Neural progenitor cell (in vitro differentiated cells): ENCODE measurements at regions not wholly inside any gene's neighbourhood (a gene's known extent, or its start where the extent isn't known, plus 50 kb on each side); places are given as distances from the start of the nearest gene placed in this dataset.

Experiments
- DNase-seq: peaks from one replicate; pipeline ENCODE4 v3.0.0-alpha.2; 2016; ENCODE audit warnings: low spot score
- H2AFZ ChIP-seq: fragments of 200-600 bp; sonication (generic); replicated peaks from 2 replicates; pipeline ENCODE4 v1.6.1; 2016; ENCODE audit warnings: antibody characterized with exemption
- H3F3A ChIP-seq: fragments of 200-600 bp; sonication (generic); 2 replicates; pipeline ENCODE4 v1.6.1; 2016; ENCODE audit warnings: antibody characterized with exemption, low read depth
- H3K27ac ChIP-seq: fragments of 200-600 bp; sonication (generic); 2 replicates; pipeline ENCODE4 v1.5.1; 2016; ENCODE audit warnings: mild to moderate bottlenecking
- H3K27me3 ChIP-seq: fragments of 200-600 bp; sonication (generic); 2 replicates; pipeline ENCODE4 v1.6.1; 2016; ENCODE audit warnings: mild to moderate bottlenecking, moderate library complexity
- H3K36me3 ChIP-seq: fragments of 200-600 bp; sonication (generic); 2 replicates; pipeline ENCODE4 v1.5.1; 2016
- H3K4me1 ChIP-seq: fragments of 200-600 bp; sonication (generic); 2 replicates; pipeline ENCODE4 v1.6.1; 2016; ENCODE audit warnings: mixed run types
- H3K4me2 ChIP-seq: fragments of 200-600 bp; sonication (generic); 2 replicates; pipeline ENCODE4 v1.6.1; 2016
- H3K4me3 ChIP-seq: fragments of 200-600 bp; sonication (generic); 2 replicates; pipeline ENCODE4 v1.5.1; 2016
- H3K79me2 ChIP-seq: fragments of 200-600 bp; sonication (generic); 2 replicates; pipeline ENCODE4 v1.6.1; 2016; ENCODE audit warnings: low read depth
- H3K9ac ChIP-seq: fragments of 200-600 bp; sonication (generic); 2 replicates; pipeline ENCODE4 v1.6.1; 2016
- H3K9me3 ChIP-seq: fragments of 200-600 bp; sonication (generic); 2 replicates; pipeline ENCODE4 v1.5.1; 2016; ENCODE audit warnings: low read depth
- H4K20me1 ChIP-seq: fragments of 200-600 bp; sonication (generic); 2 replicates; pipeline ENCODE4 v1.6.1; 2016; ENCODE audit warnings: low read depth
- H3K27ac Mint-ChIP-seq: 3 replicates; pipeline ENCODE4 v1.8.0; 2021; ENCODE audit warnings: mixed read lengths
- H3K27me3 Mint-ChIP-seq: 2 replicates; pipeline ENCODE4 v1.8.0; 2022; ENCODE audit warnings: low read depth, mild to moderate bottlenecking, inconsistent platforms, moderate library complexity, mixed read lengths; ENCODE audit not compliant: insufficient read depth
- H3K36me3 Mint-ChIP-seq: 3 replicates; pipeline ENCODE4 v1.8.0; 2021; ENCODE audit warnings: mixed read lengths
- H3K4me1 Mint-ChIP-seq: 3 replicates; pipeline ENCODE4 v1.8.0; 2021; ENCODE audit warnings: mixed read lengths
- H3K4me3 Mint-ChIP-seq: 3 replicates; pipeline ENCODE4 v1.8.0; 2021; ENCODE audit warnings: mild to moderate bottlenecking, moderate library complexity, mixed read lengths
- H3K9me3 Mint-ChIP-seq: 3 replicates; pipeline ENCODE4 v1.8.0; 2020; ENCODE audit warnings: mixed read lengths
- EZH2 ChIP-seq: fragments of 200-600 bp; sonication (generic); IDR thresholded peaks from 2 replicates; pipeline ENCODE4 v1.6.1; 2017; ENCODE audit warnings: antibody characterized with exemption, mild to moderate bottlenecking, moderate library complexity
- EZH2phosphoT487 ChIP-seq: fragments of 200-600 bp; sonication (generic); IDR thresholded peaks from 2 replicates; pipeline ENCODE4 v1.6.1; 2017; ENCODE audit warnings: antibody characterized with exemption
- TF ChIP-seq, protein P1 (sequence below): fragments of 200-600 bp; sonication (generic); IDR thresholded peaks from 2 replicates; pipeline ENCODE4 v1.5.1; 2017; ENCODE audit warnings: antibody characterized with exemption, mild to moderate bottlenecking

DNA sequence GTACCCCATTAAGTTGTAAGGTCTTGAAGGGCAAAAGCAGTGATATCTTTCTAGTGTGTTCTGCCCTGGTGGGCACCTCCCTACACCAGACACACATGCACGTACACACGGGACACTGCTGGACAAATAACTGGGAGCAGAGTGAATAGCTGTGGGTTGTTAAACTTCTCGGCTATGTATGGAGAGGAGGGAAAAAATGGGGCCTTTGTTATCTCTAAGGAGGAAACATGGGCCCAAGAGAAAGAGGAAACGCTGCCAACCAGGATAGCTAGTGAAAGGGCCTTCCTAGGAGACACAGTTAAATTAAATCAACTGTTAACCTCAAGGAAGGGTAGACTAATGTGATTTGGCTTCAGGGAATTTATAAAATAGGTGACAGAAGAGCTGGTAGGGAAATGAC, 169.7 kb downstream of the MYLK4 start:
- no peaks in the 10 kb centered on the region for H3K79me2 ChIP-seq
- no peaks in the 10 kb centered on the region for H3K4me1 ChIP-seq
- H3K9ac ChIP-seq: no peak overlapping the region
- H2AFZ ChIP-seq: no peak overlapping the region
- H3F3A ChIP-seq: no peaks in the 10 kb centered on the region
- no peaks in the 10 kb centered on the region for H3K27me3 ChIP-seq
- Mint-ChIP-seq H3K36me3 (no peaks in the 10 kb centered on the region), H3K4me1 (peaks cover 17% of the 10 kb centered on the region), H3K9me3 (peaks cover 9% of the 10 kb centered on the region), H3K27ac (no peak overlapping the region), H3K27me3 (peaks cover 5% of the 10 kb centered on the region), H3K4me3 (no peak overlapping the region)
- no peaks in the 10 kb centered on the region for H3K36me3 ChIP-seq
- no peak overlapping the region for H3K27ac ChIP-seq
- H3K9me3 ChIP-seq: no peaks in the 10 kb centered on the region
- TF ChIP-seq EZH2phosphoT487 (no peak), EZH2 (no peak)
- TF ChIP-seq, protein P1, sequence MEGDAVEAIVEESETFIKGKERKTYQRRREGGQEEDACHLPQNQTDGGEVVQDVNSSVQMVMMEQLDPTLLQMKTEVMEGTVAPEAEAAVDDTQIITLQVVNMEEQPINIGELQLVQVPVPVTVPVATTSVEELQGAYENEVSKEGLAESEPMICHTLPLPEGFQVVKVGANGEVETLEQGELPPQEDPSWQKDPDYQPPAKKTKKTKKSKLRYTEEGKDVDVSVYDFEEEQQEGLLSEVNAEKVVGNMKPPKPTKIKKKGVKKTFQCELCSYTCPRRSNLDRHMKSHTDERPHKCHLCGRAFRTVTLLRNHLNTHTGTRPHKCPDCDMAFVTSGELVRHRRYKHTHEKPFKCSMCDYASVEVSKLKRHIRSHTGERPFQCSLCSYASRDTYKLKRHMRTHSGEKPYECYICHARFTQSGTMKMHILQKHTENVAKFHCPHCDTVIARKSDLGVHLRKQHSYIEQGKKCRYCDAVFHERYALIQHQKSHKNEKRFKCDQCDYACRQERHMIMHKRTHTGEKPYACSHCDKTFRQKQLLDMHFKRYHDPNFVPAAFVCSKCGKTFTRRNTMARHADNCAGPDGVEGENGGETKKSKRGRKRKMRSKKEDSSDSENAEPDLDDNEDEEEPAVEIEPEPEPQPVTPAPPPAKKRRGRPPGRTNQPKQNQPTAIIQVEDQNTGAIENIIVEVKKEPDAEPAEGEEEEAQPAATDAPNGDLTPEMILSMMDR: no peak
- no peak overlapping the region for H3K4me2 ChIP-seq
- no peak overlapping the region for H3K4me3 ChIP-seq
- no peaks in the 10 kb centered on the region for H4K20me1 ChIP-seq
- no peak for DNase-seq

DNA sequence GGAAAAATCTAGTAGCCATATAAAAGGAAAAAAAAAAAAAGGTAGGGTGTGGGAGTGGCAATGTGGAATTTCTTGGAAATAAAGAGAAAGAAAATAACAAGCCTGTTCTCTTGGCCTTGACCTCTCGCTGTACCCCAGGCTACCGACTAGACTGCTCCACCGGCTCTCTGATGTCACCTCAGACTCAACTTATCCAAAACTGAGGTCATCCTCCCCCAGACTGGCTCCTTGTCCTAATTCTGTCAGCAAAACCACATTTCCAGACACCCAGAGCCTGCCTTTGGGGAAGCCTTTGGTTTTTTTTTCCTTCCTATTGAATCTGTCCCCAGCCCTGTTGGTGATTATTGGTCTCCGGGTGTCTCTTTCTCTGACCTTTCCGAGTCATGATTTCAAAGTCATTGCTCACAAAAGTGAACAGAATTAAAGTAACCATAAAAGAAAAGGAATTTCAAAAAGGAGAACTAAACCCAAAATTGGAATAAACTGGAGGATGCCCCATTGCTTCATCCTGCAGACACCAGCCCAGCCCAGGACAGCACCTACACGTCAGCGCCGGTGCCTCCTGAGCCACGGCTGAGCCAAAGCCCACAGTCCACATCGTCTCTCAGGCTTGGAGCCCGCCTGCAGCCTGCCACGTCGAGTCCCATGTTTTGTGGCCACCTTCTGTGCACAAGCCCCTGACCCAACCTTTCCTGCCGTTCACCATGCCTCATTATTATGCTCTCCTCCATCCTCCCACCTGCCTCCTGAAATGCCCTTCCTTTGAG, 170.7 kb downstream of the MYLK4 start:
- no peak overlapping the region for H3K9ac ChIP-seq
- TF ChIP-seq, protein P1: no peak
- TF ChIP-seq EZH2phosphoT487 (no peak), EZH2 (no peak)
- Mint-ChIP-seq H3K9me3 (peaks cover 12% of the 10 kb centered on the region), H3K4me1 (peaks cover 17% of the 10 kb centered on the region), H3K27ac (no peak overlapping the region), H3K27me3 (peaks cover 5% of the 10 kb centered on the region), H3K4me3 (no peak overlapping the region), H3K36me3 (no peaks in the 10 kb centered on the region)
- no peaks in the 10 kb centered on the region for H3K79me2 ChIP-seq
- H3K36me3 ChIP-seq: no peaks in the 10 kb centered on the region
- no peak overlapping the region for H2AFZ ChIP-seq
- H3F3A ChIP-seq: no peaks in the 10 kb centered on the region
- H3K4me2 ChIP-seq: no peak overlapping the region
- DNase-seq: no peak
- no peaks in the 10 kb centered on the region for H4K20me1 ChIP-seq
- H3K4me1 ChIP-seq: no peaks in the 10 kb centered on the region
- H3K27ac ChIP-seq: no peak overlapping the region
- H3K27me3 ChIP-seq: no peaks in the 10 kb centered on the region
- H3K4me3 ChIP-seq: no peak overlapping the region
- H3K9me3 ChIP-seq: no peaks in the 10 kb centered on the region

DNA sequence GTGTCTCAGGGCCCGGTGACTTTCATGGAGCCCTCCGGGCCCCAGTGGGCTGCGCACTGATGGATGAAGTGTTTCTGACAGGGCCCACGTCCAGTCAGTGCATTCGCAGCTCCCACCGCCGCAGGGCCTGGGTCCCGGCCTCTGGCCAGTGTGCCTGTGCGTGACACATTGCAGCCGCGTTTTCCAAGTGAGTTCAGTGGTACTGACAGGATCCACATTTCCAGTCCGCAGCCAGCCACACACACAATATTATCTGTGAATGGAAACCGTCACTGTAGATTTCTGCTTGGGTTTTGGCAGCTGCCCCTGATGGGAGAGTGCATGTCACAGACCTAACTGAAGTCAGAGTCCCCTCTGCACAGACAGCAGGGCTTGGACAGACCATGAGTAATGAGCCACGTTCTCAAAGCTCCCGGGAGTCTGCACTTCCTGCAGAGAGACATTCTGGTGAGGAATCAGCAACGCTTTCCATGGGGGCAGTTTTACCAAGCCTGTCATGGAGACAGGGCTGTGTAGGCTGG, 171.4 kb downstream of the MYLK4 start:
- Histone ChIP-seq H3K36me3 (no peaks in the 10 kb centered on the region), H3K27me3 (no peaks in the 10 kb centered on the region), H3K79me2 (no peaks in the 10 kb centered on the region), H3K4me1 (no peaks in the 10 kb centered on the region), H3K27ac (no peak overlapping the region), H3F3A (no peaks in the 10 kb centered on the region), H4K20me1 (no peaks in the 10 kb centered on the region), H3K4me2 (no peak overlapping the region), H3K4me3 (no peak overlapping the region), H3K9ac (no peak overlapping the region), H3K9me3 (peaks cover 3% of the 10 kb centered on the region), H2AFZ (no peak overlapping the region)
- H3K27me3 Mint-ChIP-seq: peaks cover 5% of the 10 kb centered on the region
- H3K4me3 Mint-ChIP-seq: no peak overlapping the region
- H3K36me3 Mint-ChIP-seq: no peaks in the 10 kb centered on the region
- peaks cover 17% of the 10 kb centered on the region for H3K4me1 Mint-ChIP-seq
- peaks cover 14% of the 10 kb centered on the region for H3K9me3 Mint-ChIP-seq
- no peak for TF ChIP-seq EZH2
- TF ChIP-seq, protein P1: no peak
- TF ChIP-seq EZH2phosphoT487: no peak
- no peak for DNase-seq
- no peak overlapping the region for H3K27ac Mint-ChIP-seq
